Activated naive CD4-positive, alpha-beta T cell treated with anti-CD3 and anti-CD28 coated beads for 36 hours (primary cell): ENCODE measurements at regions not wholly inside any gene's neighbourhood (a gene's known extent, or its start where the extent isn't known, plus 50 kb on each side); places are given as distances from the start of the nearest gene placed in this dataset.

Experiments
- CTCF ChIA-PET: fragments of 350-600 bp; sonication (Branson Sonifier 250); formaldehyde crosslinking; loops from one replicate; lab custom pipeline; 2021; ENCODE audit warnings: antibody characterized with exemption; lab: Charles Lee
- DNase-seq: peaks from one replicate; pipeline ENCODE4 v3.0.0-alpha.2; 2020
- H3K27ac Mint-ChIP-seq: one replicate; pipeline ENCODE4 v1.8.0; 2021; ENCODE audit warnings: mild to moderate bottlenecking, mixed read lengths
- H3K27me3 Mint-ChIP-seq: one replicate; pipeline ENCODE4 v1.8.0; 2021; ENCODE audit warnings: low read depth, mixed read lengths
- H3K36me3 Mint-ChIP-seq: one replicate; pipeline ENCODE4 v1.8.0; 2021; ENCODE audit warnings: low read depth, mixed read lengths
- H3K4me1 Mint-ChIP-seq: one replicate; pipeline ENCODE4 v1.8.0; 2021; ENCODE audit warnings: low read depth, mixed read lengths
- H3K4me3 Mint-ChIP-seq: one replicate; pipeline ENCODE4 v1.8.0; 2021; ENCODE audit warnings: mild to moderate bottlenecking, moderate library complexity, mixed read lengths
- H3K9me3 Mint-ChIP-seq: one replicate; pipeline ENCODE4 v1.8.0; 2021; ENCODE audit warnings: mixed read lengths
- intact Hi-C: fragments of 100-400 bp; cut with micrococcal nuclease; formaldehyde crosslinking; loops from one replicate; pipeline ENCODE4 v1.15.1; 2023

DNA sequence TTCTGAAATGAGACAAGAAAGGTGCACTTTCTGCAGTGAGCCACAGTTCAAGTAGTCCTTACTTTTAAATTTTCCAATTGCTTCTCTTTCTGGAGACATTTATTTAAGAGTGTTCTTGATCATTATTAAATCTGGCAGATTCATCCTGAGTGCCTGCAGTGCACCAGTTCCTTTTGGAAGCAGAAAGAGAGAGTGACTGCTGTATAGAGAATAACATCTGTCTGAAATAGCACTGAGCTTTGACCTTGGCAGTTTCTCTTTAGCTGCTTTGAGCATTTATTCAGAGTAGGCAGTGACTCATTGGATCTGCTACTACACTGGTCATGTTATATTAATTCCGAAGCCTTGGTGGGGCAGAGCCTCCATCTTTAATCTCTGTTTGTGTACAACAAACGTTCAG is 1373.7 kb downstream of the PCDH9 start:
- Mint-ChIP-seq H3K9me3 (no peaks in the 10 kb centered on the region), H3K4me1 (no peaks in the 10 kb centered on the region), H3K27me3 (no peaks in the 10 kb centered on the region), H3K4me3 (no peak overlapping the region), H3K27ac (no peak overlapping the region), H3K36me3 (no peaks in the 10 kb centered on the region)
- intact Hi-C loops = no loop called here
- no peak for DNase-seq
- CTCF ChIA-PET = no interaction called here

DNA sequence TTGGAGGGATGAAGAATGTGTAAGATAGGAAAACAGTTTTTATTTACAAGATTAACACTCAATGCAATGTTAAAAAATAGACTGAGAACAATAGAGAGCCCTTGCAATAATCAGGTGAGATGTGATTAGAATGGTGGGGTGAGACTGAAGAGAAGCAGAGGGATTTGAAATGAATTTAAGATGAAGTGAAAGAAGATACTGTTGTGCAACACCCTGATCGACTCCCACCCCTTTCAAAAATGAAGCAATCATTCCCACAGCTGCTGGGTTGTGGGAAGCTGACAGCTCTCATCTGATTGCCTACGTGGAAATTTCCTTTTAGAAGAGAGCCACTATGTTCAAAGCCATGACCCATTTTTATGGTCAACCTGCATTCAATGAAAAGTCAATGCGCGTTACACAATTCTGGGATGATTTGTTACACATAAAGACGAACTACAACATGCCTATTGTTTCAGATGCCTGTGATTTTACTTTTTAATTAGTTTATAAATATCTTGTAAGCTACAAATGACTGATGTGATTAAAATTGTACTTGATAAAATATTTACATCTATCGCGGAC is 1374.8 kb downstream of the PCDH9 start:
- CTCF ChIA-PET = no interaction called here
- Mint-ChIP-seq H3K4me1 (no peaks in the 10 kb centered on the region), H3K9me3 (no peaks in the 10 kb centered on the region), H3K27ac (no peak overlapping the region), H3K4me3 (no peak overlapping the region), H3K36me3 (no peaks in the 10 kb centered on the region), H3K27me3 (no peaks in the 10 kb centered on the region)
- intact Hi-C loops = no loop called here
- no peak for DNase-seq

DNA sequence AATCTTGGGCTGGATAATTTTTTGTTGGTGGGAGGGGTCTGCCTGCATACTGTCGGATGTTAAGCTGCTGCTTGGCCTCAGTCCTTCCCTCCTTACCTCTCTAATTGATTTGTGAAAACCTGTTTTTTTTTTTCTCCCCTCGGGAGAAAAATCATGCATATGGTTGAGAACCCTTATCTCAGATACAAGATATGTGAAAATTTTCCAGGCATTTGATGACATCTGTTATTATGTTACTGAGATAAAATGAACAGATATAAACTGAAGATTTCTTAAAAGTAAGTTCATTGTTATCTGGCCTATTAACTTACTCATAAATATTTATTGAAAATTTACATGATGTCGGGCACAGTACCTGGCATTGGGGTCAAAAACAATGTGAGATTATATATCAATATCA is 1375.7 kb downstream of the PCDH9 start:
- CTCF ChIA-PET = no interaction called here
- intact Hi-C loops = no loop called here
- no peak overlapping the region for H3K4me3 Mint-ChIP-seq
- no peaks in the 10 kb centered on the region for H3K27me3 Mint-ChIP-seq
- no peaks in the 10 kb centered on the region for H3K36me3 Mint-ChIP-seq
- DNase-seq = no peak
- H3K27ac Mint-ChIP-seq = no peak overlapping the region
- no peaks in the 10 kb centered on the region for H3K4me1 Mint-ChIP-seq
- H3K9me3 Mint-ChIP-seq = no peaks in the 10 kb centered on the region

DNA sequence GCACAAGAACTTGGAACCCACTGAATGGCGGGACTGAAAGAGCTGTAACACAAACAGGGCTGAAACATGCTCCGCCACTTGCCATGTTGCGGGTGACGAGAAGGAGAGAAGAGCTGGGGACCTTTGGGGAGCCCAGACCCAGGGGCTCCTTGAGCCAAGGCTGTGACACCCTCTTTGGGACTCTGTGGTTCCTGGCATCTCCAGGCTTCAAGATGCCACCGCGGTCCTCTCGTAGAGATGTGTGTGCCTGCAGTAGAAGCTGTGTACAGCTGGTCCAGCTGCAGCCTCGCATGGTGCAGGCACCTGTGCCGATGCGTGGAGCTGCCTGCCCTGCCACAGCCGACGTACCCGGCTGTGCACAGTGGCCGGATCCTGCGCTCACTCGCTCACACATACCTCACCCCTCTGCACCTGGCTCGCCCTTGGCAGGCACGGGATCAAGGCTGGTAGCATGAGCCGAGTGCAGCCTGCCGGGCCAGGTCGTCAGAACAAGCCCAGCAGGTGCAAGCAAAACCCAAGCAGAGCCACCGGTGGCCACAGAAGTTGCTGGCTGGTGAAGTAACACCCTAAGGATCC is 1385.8 kb downstream of the PCDH9 start:
- Mint-ChIP-seq H3K9me3 (peaks cover 2% of the 10 kb centered on the region), H3K27ac (no peak overlapping the region), H3K4me1 (no peaks in the 10 kb centered on the region), H3K27me3 (no peaks in the 10 kb centered on the region), H3K36me3 (no peaks in the 10 kb centered on the region), H3K4me3 (no peak overlapping the region)
- intact Hi-C loops = no loop called here
- CTCF ChIA-PET = no interaction called here
- DNase-seq = no peak

DNA sequence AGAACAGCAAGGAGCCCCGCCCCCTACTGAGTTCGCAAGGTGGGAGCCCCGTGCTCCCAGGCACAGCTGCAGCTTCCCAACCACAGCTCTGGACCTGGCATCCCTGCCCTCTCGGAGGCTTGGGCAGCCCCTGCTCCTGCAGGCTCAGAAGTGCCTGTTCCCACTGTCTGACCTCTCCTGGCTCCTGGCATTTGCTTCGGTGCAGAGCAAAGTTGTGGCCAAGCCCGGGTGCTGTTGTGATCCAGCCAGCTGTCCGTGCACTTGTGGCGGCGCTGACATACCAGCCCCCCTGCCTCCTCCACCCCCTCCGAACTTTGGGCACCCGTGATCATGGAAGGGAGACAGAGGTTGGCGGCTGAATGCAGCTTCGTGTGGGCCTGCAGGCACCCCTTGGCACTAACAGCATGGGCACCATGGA is 1386.8 kb downstream of the PCDH9 start:
- Mint-ChIP-seq H3K4me3 (no peak overlapping the region), H3K27me3 (no peaks in the 10 kb centered on the region), H3K36me3 (no peaks in the 10 kb centered on the region), H3K4me1 (no peaks in the 10 kb centered on the region), H3K27ac (no peak overlapping the region), H3K9me3 (peaks cover 2% of the 10 kb centered on the region)
- intact Hi-C loops = no loop called here
- CTCF ChIA-PET = no interaction called here
- DNase-seq = no peak

DNA sequence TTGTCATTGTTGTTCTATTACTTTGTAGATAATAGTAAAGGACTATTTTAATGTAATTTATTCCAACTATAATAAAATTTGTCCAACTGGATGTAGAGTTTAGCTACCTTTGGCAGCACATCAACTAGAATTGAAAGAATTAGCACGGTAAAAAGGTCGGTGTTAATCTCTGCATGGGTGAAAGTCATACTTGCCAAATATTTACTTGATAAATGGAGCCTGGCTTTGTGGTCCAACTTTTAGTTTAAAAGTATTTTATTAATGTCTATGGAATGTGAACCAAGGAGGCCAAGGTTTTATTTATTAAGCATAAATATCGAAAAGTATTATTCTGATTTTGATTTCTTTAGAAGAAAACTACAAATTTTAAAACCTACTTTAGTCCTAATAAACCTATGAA is 1389.0 kb downstream of the PCDH9 start:
- intact Hi-C loops = no loop called here
- Mint-ChIP-seq H3K36me3 (no peaks in the 10 kb centered on the region), H3K27ac (no peak overlapping the region), H3K4me1 (no peaks in the 10 kb centered on the region), H3K4me3 (no peak overlapping the region), H3K9me3 (peaks cover 2% of the 10 kb centered on the region), H3K27me3 (no peaks in the 10 kb centered on the region)
- no peak for DNase-seq
- CTCF ChIA-PET = no interaction called here

DNA sequence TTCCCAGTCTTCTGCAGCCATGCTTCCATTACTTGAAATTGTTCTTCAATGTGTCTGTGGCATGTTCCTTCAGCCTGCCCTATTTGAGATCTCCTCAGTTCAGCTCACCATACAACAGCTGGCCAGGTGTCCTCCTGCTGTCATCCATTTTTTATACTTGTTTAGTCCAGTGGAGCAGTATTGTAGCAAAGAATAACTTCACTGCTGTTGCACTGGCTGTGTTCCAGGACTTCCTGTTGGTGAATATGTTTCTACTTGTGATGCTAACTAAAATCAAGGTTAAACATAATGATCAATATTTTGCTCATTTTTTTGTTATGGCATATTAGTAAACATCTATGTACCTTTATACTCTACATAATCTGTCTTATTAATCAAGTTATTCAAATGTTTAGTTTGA is 1394.1 kb downstream of the PCDH9 start:
- H3K4me1 Mint-ChIP-seq = no peaks in the 10 kb centered on the region
- H3K9me3 Mint-ChIP-seq = no peaks in the 10 kb centered on the region
- H3K4me3 Mint-ChIP-seq = no peak overlapping the region
- CTCF ChIA-PET = no interaction called here
- no peak for DNase-seq
- H3K36me3 Mint-ChIP-seq = no peaks in the 10 kb centered on the region
- intact Hi-C loops = no loop called here
- H3K27ac Mint-ChIP-seq = no peak overlapping the region
- H3K27me3 Mint-ChIP-seq = no peaks in the 10 kb centered on the region

DNA sequence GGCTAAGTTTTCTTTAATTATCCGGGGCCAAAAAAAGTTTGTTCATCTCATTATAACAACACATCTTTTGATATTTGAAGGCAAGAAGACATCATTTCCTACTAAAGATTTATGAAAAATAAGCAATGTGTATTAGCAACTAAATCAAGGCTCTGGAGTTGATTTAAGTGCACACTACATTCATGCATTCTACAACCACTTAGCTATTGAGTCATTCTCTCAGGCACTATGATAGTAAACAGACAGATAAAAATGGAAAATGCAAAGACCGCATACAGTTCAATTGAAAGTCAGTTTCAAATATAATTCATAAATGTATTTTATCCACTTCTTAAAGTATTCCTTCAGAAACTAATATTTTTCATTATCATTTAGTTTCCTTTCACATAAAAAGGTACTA is 1395.2 kb downstream of the PCDH9 start:
- no peak for DNase-seq
- intact Hi-C loops = no loop called here
- Mint-ChIP-seq H3K4me1 (no peaks in the 10 kb centered on the region), H3K9me3 (no peaks in the 10 kb centered on the region), H3K36me3 (no peaks in the 10 kb centered on the region), H3K27ac (no peak overlapping the region), H3K4me3 (no peak overlapping the region), H3K27me3 (no peaks in the 10 kb centered on the region)
- CTCF ChIA-PET = no interaction called here

DNA sequence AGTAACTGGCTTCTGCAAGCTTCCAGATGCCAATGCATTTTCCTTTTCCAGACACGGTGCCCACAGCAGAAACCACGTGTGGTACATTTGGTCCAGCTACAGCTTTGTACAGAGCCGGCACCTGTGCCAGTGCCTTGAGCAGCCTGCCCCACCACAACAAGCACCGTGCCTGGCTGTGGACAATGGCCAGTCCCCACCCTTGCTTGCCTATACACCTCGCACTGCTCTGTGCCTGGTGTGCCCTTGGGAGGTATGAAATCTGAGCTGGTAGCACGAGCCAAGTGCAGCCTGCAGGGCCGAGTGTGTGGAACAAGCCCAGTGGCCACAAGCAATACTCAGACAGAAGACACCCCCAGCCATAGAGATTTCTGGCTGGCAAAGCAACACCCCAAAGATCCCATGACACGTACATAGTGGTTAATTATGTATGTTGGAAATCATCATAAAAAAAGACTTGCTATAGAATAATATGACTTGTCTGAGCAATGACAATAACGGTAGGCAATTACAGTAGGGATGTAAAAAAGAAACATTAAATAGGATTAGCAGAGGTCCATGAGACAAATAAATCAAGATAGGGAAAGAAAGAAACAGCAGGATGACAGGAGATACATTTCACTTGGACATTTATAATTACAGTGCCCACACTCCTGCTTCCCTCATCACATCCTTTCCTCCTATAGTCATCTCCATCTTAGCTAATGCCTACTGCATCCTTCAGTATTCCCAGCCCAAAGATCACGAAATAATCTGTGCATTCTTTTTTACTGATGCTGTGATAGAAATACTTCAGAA is 1399.5 kb downstream of the PCDH9 start:
- intact Hi-C loops = no loop called here
- DNase-seq = no peak
- H3K4me3 Mint-ChIP-seq = no peak overlapping the region
- H3K4me1 Mint-ChIP-seq = no peaks in the 10 kb centered on the region
- no peaks in the 10 kb centered on the region for H3K36me3 Mint-ChIP-seq
- H3K27me3 Mint-ChIP-seq = no peaks in the 10 kb centered on the region
- CTCF ChIA-PET = no interaction called here
- H3K27ac Mint-ChIP-seq = no peak overlapping the region
- no peaks in the 10 kb centered on the region for H3K9me3 Mint-ChIP-seq

DNA sequence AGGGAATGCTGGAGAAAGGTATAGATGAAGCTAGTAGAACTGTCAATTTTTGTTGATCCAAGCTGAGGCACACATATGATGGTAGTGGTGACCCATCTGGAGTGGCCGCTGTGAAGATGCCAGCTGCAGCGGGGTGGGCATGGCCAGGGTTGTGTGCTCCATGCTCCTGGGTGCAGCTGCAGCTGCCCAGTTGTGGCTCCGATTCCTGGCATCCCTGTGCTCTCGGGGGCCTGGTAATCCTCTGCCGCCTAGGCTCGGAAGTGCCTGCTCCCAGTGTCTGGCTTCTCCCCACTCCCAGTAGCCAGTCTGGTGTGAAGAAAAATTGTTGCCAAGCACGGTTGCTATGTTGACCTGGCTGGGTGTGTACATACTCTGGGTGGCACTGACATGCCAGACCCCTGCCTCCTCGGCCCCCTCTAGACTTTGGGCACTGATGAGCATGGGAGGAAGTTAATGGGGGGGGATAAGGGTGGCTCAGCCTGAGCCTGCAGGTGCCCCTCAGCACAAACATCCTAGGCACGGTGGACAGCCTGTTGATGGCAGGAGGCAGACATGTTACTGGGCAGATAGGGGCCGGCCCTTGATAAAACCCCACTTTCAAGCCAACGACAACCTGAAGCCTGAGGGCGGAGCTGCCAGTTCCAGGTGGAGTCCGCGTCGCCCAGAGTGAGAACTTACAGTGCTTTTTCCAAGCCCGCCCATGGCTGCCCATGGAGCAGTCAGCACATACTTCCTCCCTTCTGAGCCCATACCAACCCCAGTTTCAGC is 1400.7 kb downstream of the PCDH9 start:
- H3K4me3 Mint-ChIP-seq = no peak overlapping the region
- no peaks in the 10 kb centered on the region for H3K27me3 Mint-ChIP-seq
- H3K27ac Mint-ChIP-seq = no peak overlapping the region
- no peaks in the 10 kb centered on the region for H3K4me1 Mint-ChIP-seq
- CTCF ChIA-PET = no interaction called here
- H3K36me3 Mint-ChIP-seq = no peaks in the 10 kb centered on the region
- H3K9me3 Mint-ChIP-seq = no peaks in the 10 kb centered on the region
- intact Hi-C loops = no loop called here
- no peak for DNase-seq

DNA sequence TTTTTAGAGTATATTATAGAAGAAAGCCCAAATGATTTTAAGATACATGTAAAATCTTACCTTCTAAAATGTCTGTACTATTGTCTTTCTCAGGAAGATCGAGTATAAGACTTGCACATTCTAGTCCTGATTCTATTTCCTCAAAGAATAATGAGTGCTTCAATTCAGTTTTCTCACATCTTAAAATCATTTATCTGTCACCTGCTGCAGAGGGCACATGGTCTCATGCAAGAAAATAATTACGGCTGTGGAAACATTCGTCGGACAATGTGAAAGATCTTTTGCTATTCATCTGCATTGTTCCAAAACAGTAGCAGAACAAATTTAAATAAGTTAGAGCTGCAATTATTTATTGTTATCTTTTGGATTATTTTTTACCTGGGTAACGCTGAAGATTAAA is 1403.5 kb downstream of the PCDH9 start:
- Mint-ChIP-seq H3K27ac (no peak overlapping the region), H3K27me3 (no peaks in the 10 kb centered on the region), H3K9me3 (no peaks in the 10 kb centered on the region), H3K4me3 (no peak overlapping the region), H3K36me3 (no peaks in the 10 kb centered on the region), H3K4me1 (no peaks in the 10 kb centered on the region)
- no peak for DNase-seq
- intact Hi-C loops = no loop called here
- CTCF ChIA-PET = no interaction called here

DNA sequence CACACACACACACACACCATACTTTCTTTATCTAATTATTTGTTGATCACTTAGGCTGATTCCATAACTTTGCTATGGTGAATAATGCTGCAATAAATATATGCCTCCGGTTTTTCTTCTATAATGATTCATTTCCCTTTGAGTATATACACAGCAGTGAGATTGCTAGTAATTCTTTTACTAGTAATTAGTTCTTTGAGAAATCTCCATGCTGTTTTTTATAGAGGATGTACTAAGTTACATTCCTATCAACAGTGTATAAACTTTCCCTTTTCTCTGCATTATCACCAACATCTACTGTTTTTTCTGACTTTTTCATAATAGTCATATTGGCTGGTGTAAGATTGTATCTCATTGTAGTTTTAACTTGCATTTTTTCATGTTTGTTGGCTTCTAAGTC is 1405.1 kb downstream of the PCDH9 start:
- Mint-ChIP-seq H3K27ac (no peak overlapping the region), H3K36me3 (no peaks in the 10 kb centered on the region), H3K9me3 (no peaks in the 10 kb centered on the region), H3K4me1 (no peaks in the 10 kb centered on the region), H3K27me3 (no peaks in the 10 kb centered on the region), H3K4me3 (no peak overlapping the region)
- CTCF ChIA-PET = no interaction called here
- intact Hi-C loops = no loop called here
- DNase-seq = no peak
